H1 (cell line): ENCODE measurements at regions not wholly inside any gene's neighbourhood (a gene's known extent, or its start where the extent isn't known, plus 50 kb on each side); places are given as distances from the start of the nearest gene placed in this dataset.

Experiments used
- CTCF ChIA-PET: fragments of 300-600 bp; sonication (Branson Sonifier 250); formaldehyde crosslinking; loops from one replicate; lab custom pipeline; 2021; ENCODE audit not compliant: partially characterized antibody; lab: Charles Lee
- POLR2A ChIA-PET: fragments of 300-600 bp; sonication (Branson Sonifier 250); formaldehyde crosslinking; loops from one replicate; lab custom pipeline; 2021; ENCODE audit warnings: inconsistent platforms; ENCODE audit not compliant: partially characterized antibody; lab: Charles Lee
- DNase-seq, 2 experiments: peaks; one replicate each; pipeline versions ENCODE4 v3.0.0 to v3.0.0-alpha.2; 2010 to 2022; ENCODE audit warnings: low spot score in 2 of 2, low read depth in 1 of 2, mixed read lengths in 1 of 2
- FAIRE-seq: peaks from 2 replicates; lab custom pipeline; 2011; peaks lifted over from hg19 to GRCh38; lab: Jason Lieb, UNC
- H2AFZ ChIP-seq: 2 replicates; pipeline ENCODE4 v1.8.1; 2012; ENCODE audit warnings: low read length, inconsistent platforms
- H2AK5ac ChIP-seq: 2 replicates; pipeline ENCODE4 v1.6.1; 2013; ENCODE audit warnings: low read depth, low read length
- H2BK120ac ChIP-seq: replicated peaks from 2 replicates; pipeline ENCODE3; 2013; ENCODE audit warnings: low read depth, low read length, inconsistent platforms
- H2BK12ac ChIP-seq: 2 replicates; pipeline ENCODE4 v1.6.1; 2013; ENCODE audit warnings: low read depth, low read length
- H2BK15ac ChIP-seq: 2 replicates; pipeline ENCODE4 v1.6.1; 2013; ENCODE audit warnings: low read length
- H2BK20ac ChIP-seq: 2 replicates; pipeline ENCODE4 v1.6.1; 2013; ENCODE audit warnings: low read length
- H2BK5ac ChIP-seq: 2 replicates; pipeline ENCODE4 v1.6.1; 2013; ENCODE audit warnings: low read depth, low read length
- H3K14ac ChIP-seq: 2 replicates; pipeline ENCODE4 v1.6.1; 2013; ENCODE audit warnings: inconsistent platforms; ENCODE audit not compliant: insufficient read length
- H3K18ac ChIP-seq: 2 replicates; pipeline ENCODE4 v1.6.1; 2013; ENCODE audit warnings: low read length; ENCODE audit errors: extremely low read depth
- H3K23ac ChIP-seq: 2 replicates; pipeline ENCODE4 v1.6.1; 2013; ENCODE audit warnings: inconsistent platforms; ENCODE audit not compliant: insufficient read length
- H3K23me2 ChIP-seq: 2 replicates; pipeline ENCODE4 v1.6.1; 2013; ENCODE audit warnings: low read depth, low read length
- H3K27ac ChIP-seq: 2 replicates; pipeline ENCODE4 v1.6.1; 2011; ENCODE audit warnings: low read depth, low read length, inconsistent platforms
- H3K27me3 ChIP-seq, 4 experiments: replicated peaks in 1 of 4; 1 replicate in 1 of 4; 2 replicates in 3 of 4; pipeline versions ENCODE4 v1.6.1 to v1.8.1; 2011 to 2013; ENCODE audit warnings: low read length in 3 of 4, mild to moderate bottlenecking in 3 of 4, inconsistent platforms in 2 of 4, mixed read lengths in 2 of 4, moderate library complexity in 1 of 4; ENCODE audit not compliant: control insufficient read depth in 3 of 4, insufficient read depth in 3 of 4; ENCODE audit errors: extremely low read depth in 1 of 4
- H3K36me3 ChIP-seq, 4 experiments: 2 replicates each; pipeline versions ENCODE4 v1.6.1 to v1.8.1; 2011 to 2013; ENCODE audit warnings: mild to moderate bottlenecking in 4 of 4, low read length in 3 of 4, moderate library complexity in 2 of 4, control low read depth in 1 of 4, inconsistent platforms in 1 of 4; ENCODE audit not compliant: insufficient read depth in 4 of 4, control insufficient read depth in 2 of 4
- H3K4ac ChIP-seq: replicated peaks from 2 replicates; pipeline ENCODE3; 2013; ENCODE audit warnings: low read length, low read depth, mixed read lengths, inconsistent platforms; ENCODE audit not compliant: insufficient read length
- H3K4me1 ChIP-seq, 4 experiments: replicated peaks in 1 of 4; 1 replicate in 1 of 4; 2 replicates in 3 of 4; pipeline versions ENCODE4 v1.6.1 to v1.8.1; 2011 to 2013; ENCODE audit warnings: low read length in 3 of 4, inconsistent platforms in 2 of 4, mixed read lengths in 1 of 4; ENCODE audit not compliant: insufficient read depth in 4 of 4, control insufficient read depth in 3 of 4
- H3K4me2 ChIP-seq, 2 experiments: 2 replicates each; pipeline versions ENCODE4 v1.6.1 to v1.8.1; 2011 to 2013; ENCODE audit warnings: low read depth in 2 of 2, low read length in 2 of 2, control low read depth in 1 of 2, inconsistent platforms in 1 of 2, mild to moderate bottlenecking in 1 of 2; ENCODE audit not compliant: insufficient read depth in 1 of 2
- H3K4me3 ChIP-seq, 4 experiments: fragments of 200-600, 300-600 bp in 1 of 4; sonication (generic), shearing (Covaris generic), sonication (Bioruptor Twin) in 1 of 4; 2 replicates each; pipeline versions ENCODE4 v1.5.1 to v1.8.1; 2011 to 2016; ENCODE audit warnings: low read length in 4 of 4, low read depth in 3 of 4, control low read depth in 2 of 4, inconsistent platforms in 2 of 4, mild to moderate bottlenecking in 2 of 4, mixed read lengths in 1 of 4, moderate library complexity in 1 of 4; ENCODE audit not compliant: insufficient read depth in 2 of 4; ENCODE audit errors: extremely low read depth in 1 of 4
- H3K56ac ChIP-seq: replicated peaks from 2 replicates; pipeline ENCODE3; 2013; ENCODE audit warnings: low read depth, mild to moderate bottlenecking, mixed read lengths, low read length, inconsistent platforms; ENCODE audit not compliant: insufficient read length
- H3K79me1 ChIP-seq: 2 replicates; pipeline ENCODE4 v1.6.1; 2013; ENCODE audit warnings: low read depth, low read length, control low read depth
- H3K79me2 ChIP-seq, 2 experiments: 2 replicates each; pipeline versions ENCODE4 v1.6.1 to v1.8.1; 2012 to 2013; ENCODE audit warnings: low read length in 2 of 2, mild to moderate bottlenecking in 2 of 2, inconsistent platforms in 1 of 2; ENCODE audit not compliant: insufficient read depth in 2 of 2, control insufficient read depth in 1 of 2
- H3K9ac ChIP-seq, 4 experiments: replicated peaks in 1 of 4; 1 replicate in 1 of 4; 2 replicates in 3 of 4; pipeline versions ENCODE4 v1.6.1 to v1.8.1; 2011 to 2013; ENCODE audit warnings: low read depth in 3 of 4, low read length in 3 of 4, control low read depth in 2 of 4, mild to moderate bottlenecking in 2 of 4, moderate library complexity in 2 of 4, inconsistent platforms in 1 of 4; ENCODE audit errors: extremely low read depth in 1 of 4
- H3K9me3 ChIP-seq, 2 experiments: 2 replicates each; pipeline versions ENCODE4 v1.6.1 to v1.8.1; 2012 to 2013; ENCODE audit warnings: mild to moderate bottlenecking in 2 of 2, moderate library complexity in 2 of 2, control low read depth in 1 of 2, inconsistent platforms in 1 of 2, low read depth in 1 of 2, low read length in 1 of 2, mixed read lengths in 1 of 2; ENCODE audit not compliant: insufficient read depth in 2 of 2
- H4K20me1 ChIP-seq, 2 experiments: replicated peaks in 1 of 2; 2 replicates each; pipeline versions ENCODE3 to v1.8.1; 2011 to 2013; ENCODE audit warnings: inconsistent platforms in 2 of 2, low read length in 2 of 2, mild to moderate bottlenecking in 1 of 2; ENCODE audit not compliant: insufficient read depth in 2 of 2, control insufficient read depth in 1 of 2
- H4K5ac ChIP-seq: 2 replicates; pipeline ENCODE4 v1.6.1; 2013; ENCODE audit warnings: low read length, low read depth, mixed read lengths, inconsistent platforms; ENCODE audit not compliant: insufficient read length
- H4K8ac ChIP-seq: 2 replicates; pipeline ENCODE4 v1.8.0; 2013; ENCODE audit warnings: mild to moderate bottlenecking, moderate library complexity, low read length, inconsistent platforms; ENCODE audit not compliant: insufficient read depth; ENCODE audit errors: extremely low read depth
- H4K91ac ChIP-seq: replicated peaks from 2 replicates; pipeline ENCODE3; 2013; ENCODE audit warnings: low read length, mixed read lengths, inconsistent platforms; ENCODE audit not compliant: insufficient read length
- CTBP2 ChIP-seq: IDR thresholded peaks from 2 replicates; pipeline ENCODE4 v1.7.0; 2011; ENCODE audit warnings: borderline replicate concordance, mild to moderate bottlenecking, moderate library complexity, mixed read lengths, low read length; ENCODE audit not compliant: insufficient read depth, insufficient read length
- CTCF ChIP-seq, 3 experiments: IDR thresholded peaks; 1 replicate in 2 of 3; 2 replicates in 1 of 3; pipeline versions ENCODE4 v1.5.1 to v1.6.1; 2011; ENCODE audit warnings: low read length in 3 of 3, mild to moderate bottlenecking in 3 of 3, inconsistent platforms in 2 of 3, low read depth in 1 of 3, moderate library complexity in 1 of 3; ENCODE audit not compliant: insufficient read depth in 1 of 3; ENCODE audit errors: control extremely low read depth in 1 of 3
- E2F6 ChIP-seq: IDR thresholded peaks from 2 replicates; pipeline ENCODE4 v1.6.1; 2012; ENCODE audit warnings: inconsistent platforms
- EGR1 ChIP-seq: IDR thresholded peaks from 2 replicates; pipeline ENCODE4 v1.6.1; 2011; ENCODE audit warnings: low read depth, low read length, borderline replicate concordance
- GABPA ChIP-seq: IDR thresholded peaks from 2 replicates; pipeline ENCODE4 v1.6.1; 2011; ENCODE audit warnings: mild to moderate bottlenecking, low read length, moderate library complexity, borderline replicate concordance; ENCODE audit not compliant: insufficient read depth
- PHF8 ChIP-seq: fragments of 200-600 bp; sonication (generic); conservative IDR thresholded peaks from 2 replicates; pipeline ENCODE4 v1.7.1; 2012; ENCODE audit warnings: low read depth, mild to moderate bottlenecking, inconsistent platforms, low read length, moderate library complexity
- SAP30 ChIP-seq: fragments of 300-600 bp; sonication (generic); IDR thresholded peaks from 2 replicates; pipeline ENCODE4 v1.7.1; 2012; ENCODE audit warnings: low read length, moderate library complexity, mild to moderate bottlenecking, inconsistent platforms; ENCODE audit not compliant: insufficient read depth, insufficient replicate concordance
- SIN3A ChIP-seq, 2 experiments: IDR thresholded peaks in 1 of 2; conservative IDR thresholded peaks in 1 of 2; 2 replicates each; pipeline ENCODE4 v1.6.1; 2011 to 2012; ENCODE audit warnings: low read length in 2 of 2, improper control_type of control experiment in 1 of 2, low read depth in 1 of 2, mild to moderate bottlenecking in 1 of 2
- SUZ12 ChIP-seq: fragments of 200-600 bp; sonication (generic); IDR thresholded peaks from 2 replicates; pipeline ENCODE4 v1.6.1; 2012; ENCODE audit warnings: mild to moderate bottlenecking, inconsistent platforms, low read length, moderate library complexity, mixed read lengths
- WGBS, 2 experiments: shearing (Covaris generic) in 1 of 2; methylation state at CpG; one replicate each; pipeline versions ENCODE4 v1.1.6 to v1.1.7; 2013 to 2015; ENCODE audit warnings: low lambda C conversion rate in 2 of 2, mixed read lengths in 2 of 2, inconsistent platforms in 1 of 2, low coverage in 1 of 2, missing lambda C conversion rate in 1 of 2; ENCODE audit not compliant: insufficient replicate concordance in 2 of 2, insufficient coverage in 1 of 2, insufficient read length in 1 of 2; ENCODE audit errors: extremely low coverage in 1 of 2, missing lambda C conversion rate in 1 of 2; 5-methylcytosine and 5-hydroxymethylcytosine counted together

GRCh38 chr13:83516781-83517180 is 365.5 kb downstream of the SLITRK1 start:
- WGBS, 2 experiments, result 97% methylated on average over 21 of the region's 25 CpGs; no CpG with 5 or more reads in 1 of the 2 experiments
- H2BK5ac ChIP-seq, result no peak overlapping the region
- no peaks in the 10 kb centered on the region for H3K36me3 ChIP-seq
- H2BK12ac ChIP-seq, result no peak overlapping the region
- CTCF ChIA-PET, result interaction anchor here (0.8 kb wide), 1 partner anchor 8 kb away, joined by 3 read pairs; no protein-coding TSS in a partner anchor
- no peak overlapping the region for H2BK15ac ChIP-seq
- DNase-seq (no peak), FAIRE-seq (no peak)
- H3K9me3 ChIP-seq, result peaks cover 0 to 4% of the 10 kb centered on the region in 2 experiments; a peak in 1 of 4 replicates
- H2BK120ac ChIP-seq, result no peak overlapping the region
- no peaks in the 10 kb centered on the region for H3K27me3 ChIP-seq
- H3K4ac ChIP-seq, result no peak overlapping the region
- H3K4me2 ChIP-seq, result no peak overlapping the region
- H4K20me1 ChIP-seq, result no peaks in the 10 kb centered on the region
- TF ChIP-seq GABPA, result no peak
- TF ChIP-seq CTCF (IDR thresholded peaks at IDR 0.05; ENCODE audit: control extremely low read depth in 1 of 3, insufficient read depth in 1 of 3, low read depth in 1 of 3, low read length in 3 of 3), result no peak
- no peak for TF ChIP-seq PHF8
- TF ChIP-seq SIN3A (conservative IDR thresholded peaks at IDR 0.05 in 1 of 2, IDR thresholded peaks at IDR 0.05 in 1 of 2; ENCODE audit: low read depth in 1 of 2, low read length in 2 of 2), result no peak
- TF ChIP-seq SUZ12, result no peak
- no peak for TF ChIP-seq EGR1
- no peak for TF ChIP-seq CTBP2
- no peak for TF ChIP-seq E2F6
- no peak for TF ChIP-seq SAP30
- POLR2A ChIA-PET, result no interaction called here
- no peaks in the 10 kb centered on the region for H3K4me1 ChIP-seq
- no peak overlapping the region for H3K4me3 ChIP-seq
- H2AFZ ChIP-seq, result no peak overlapping the region
- H3K27ac ChIP-seq, result no peak overlapping the region
- H3K23ac ChIP-seq, result no peak overlapping the region
- no peak overlapping the region for H4K8ac ChIP-seq
- H3K14ac ChIP-seq, result no peak overlapping the region
- H2BK20ac ChIP-seq, result no peak overlapping the region
- H4K91ac ChIP-seq, result no peak overlapping the region
- H4K5ac ChIP-seq, result no peak overlapping the region
- H3K79me2 ChIP-seq, result no peaks in the 10 kb centered on the region
- no peaks in the 10 kb centered on the region for H3K23me2 ChIP-seq
- no peak overlapping the region for H3K56ac ChIP-seq
- H3K79me1 ChIP-seq, result no peaks in the 10 kb centered on the region
- no peak overlapping the region for H2AK5ac ChIP-seq
- no peak overlapping the region for H3K18ac ChIP-seq
- H3K9ac ChIP-seq, result no peak overlapping the region
